NCI-H1092 (cell line): ENCODE measurements at regions not wholly inside any gene's neighbourhood (a gene's known extent, or its start where the extent isn't known, plus 50 kb on each side); places are given as distances from the start of the nearest gene placed in this dataset.

Source experiments
- DNase-seq: peaks from one replicate; lab custom pipeline; 2025; lab: John Stamatoyannopoulos, UW

DNA sequence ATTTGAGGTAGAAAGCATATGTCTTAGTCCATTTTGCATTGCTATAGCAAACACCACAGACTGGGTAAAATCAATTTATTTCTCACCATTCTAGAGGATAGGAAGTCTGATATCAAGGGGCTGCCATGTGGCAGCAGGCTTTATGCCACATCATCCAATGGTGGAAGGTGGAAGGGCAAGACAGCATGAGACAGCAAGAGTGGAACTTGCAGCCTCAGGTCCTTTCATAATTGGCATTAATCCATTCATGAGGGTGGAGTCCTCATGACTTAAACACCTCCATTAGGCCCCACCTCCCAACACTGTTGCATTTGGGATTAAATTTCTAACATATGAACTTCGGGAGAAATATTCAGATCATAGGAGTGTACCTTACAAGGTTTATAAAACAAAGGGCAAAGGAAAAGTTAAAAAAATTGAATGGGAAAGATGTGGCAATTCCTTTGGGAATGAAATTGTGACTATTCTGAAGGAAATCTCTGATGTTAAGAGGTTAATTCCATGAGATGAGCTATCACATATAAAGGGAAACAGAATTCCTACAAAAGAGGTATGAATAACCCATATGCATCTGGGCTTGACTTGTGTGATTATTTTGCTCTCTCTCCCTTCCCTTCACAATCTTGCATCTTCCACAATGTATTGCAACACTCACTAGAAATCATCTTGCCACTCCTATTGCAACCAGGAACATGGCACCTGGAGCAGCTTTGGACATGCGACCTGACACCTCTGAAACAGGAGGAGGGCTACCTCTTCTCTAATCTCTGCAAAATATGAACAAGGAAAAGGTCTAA lies 507.8 kb downstream of the EPHA4 start:
- DNase-seq, result no peak

DNA sequence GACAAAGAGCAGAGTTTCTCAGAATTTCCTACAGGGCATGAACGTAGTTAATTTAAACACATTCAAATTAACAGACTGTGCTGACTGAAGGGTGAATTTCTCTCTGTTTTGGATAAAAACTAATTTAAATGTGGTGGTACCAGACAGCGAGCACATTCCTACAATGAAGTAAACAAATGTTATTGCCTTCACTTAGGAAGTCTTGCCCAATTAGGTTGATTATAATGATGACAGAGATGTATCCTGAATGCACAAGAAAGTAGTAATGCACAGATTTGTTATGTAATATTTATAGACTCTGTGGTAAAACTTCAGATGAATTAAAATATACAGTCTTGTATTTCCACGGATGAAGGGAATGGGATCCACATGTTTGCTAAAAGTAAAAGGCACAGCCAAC lies 507.2 kb downstream of the EPHA4 start:
- DNase-seq, result no peak

DNA sequence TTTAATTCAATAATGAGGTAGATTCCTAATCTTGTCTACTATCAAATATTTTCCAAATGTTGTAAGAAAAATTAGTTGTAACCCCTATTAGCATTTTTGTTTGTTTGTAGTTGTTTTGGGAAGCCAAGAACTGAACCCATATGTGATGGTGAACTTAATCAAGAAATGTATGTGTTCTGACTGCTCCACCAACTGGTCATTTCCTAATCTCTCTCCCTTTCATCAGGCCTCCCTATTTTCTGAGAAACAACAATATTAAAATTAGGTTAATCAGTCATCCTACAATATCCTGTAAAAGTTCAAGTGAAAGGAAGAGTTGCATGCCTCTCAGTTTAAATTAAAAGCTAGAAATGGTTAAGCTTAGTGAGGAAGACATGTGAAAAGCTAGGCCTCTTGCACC lies 504.0 kb downstream of the EPHA4 start:
- no peak for DNase-seq

DNA sequence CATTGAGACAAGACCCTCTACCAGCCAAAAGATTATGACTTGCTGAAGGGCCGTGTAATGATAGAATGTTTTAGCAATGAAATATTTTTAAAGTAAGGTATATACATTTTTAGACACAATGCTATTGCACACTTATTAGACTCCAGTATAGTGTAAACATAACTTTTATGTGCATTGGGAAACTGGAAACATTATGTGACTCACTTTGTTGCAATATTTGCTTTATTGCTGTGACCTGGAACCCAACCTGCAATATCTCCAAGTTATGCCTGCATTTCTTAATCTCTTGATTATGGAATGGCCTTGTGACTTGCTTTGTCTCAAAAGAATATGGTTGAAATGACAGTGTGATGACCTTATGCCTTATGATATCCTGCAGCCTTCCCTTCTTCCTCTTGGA lies 502.0 kb downstream of the EPHA4 start:
- DNase-seq, result no peak

DNA sequence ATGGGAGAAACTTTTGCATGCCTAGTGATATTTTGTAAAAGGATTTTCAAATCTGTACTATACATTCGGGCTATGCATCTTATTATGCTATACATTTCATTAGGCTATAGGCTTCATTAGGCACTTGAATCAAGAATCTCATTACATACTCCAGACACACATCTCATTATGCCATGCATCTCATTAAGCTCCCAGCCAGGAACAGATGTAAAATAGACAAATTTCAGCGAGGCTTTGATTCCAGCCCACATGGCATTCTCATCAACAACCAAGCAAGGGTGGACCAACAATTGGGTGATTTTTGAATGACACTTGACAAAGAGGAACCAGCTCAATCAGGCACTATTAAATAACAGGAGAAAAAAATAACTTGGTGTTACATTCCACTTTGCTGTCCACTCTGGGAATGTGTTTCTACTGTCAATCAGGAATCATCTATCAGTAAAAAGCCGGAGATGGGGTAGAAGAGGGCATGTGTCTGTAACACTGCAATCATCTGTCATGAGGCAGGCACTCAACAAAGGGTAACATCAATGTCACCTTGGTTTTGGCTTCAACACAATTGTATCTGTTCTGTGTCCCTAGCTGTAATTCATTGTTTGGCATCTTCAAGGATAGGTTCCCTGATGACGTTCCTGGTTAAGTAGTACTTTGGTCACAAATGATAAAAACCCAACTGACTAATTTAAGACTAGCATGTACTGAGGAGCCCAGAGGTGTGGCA lies 498.6 kb downstream of the EPHA4 start:
- no peak for DNase-seq

DNA sequence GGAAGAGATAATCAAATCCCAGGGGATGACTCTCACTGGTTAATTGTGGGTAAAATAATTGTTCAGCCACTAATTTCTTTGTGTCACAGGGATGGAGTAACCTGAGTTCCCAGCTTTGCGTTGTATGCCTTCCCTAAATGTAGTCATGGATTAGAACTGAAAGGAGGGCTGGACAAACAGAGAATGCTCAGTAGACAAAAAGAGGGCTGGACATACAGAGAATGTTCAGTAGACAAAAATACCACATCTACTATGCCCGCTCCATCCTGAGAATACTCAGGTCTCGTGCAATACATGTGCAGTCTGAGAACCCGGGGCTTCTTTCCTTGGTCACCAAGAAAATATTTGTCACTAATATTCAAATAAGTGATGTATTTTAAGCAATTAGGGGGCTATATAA lies 497.9 kb downstream of the EPHA4 start:
- no peak for DNase-seq

DNA sequence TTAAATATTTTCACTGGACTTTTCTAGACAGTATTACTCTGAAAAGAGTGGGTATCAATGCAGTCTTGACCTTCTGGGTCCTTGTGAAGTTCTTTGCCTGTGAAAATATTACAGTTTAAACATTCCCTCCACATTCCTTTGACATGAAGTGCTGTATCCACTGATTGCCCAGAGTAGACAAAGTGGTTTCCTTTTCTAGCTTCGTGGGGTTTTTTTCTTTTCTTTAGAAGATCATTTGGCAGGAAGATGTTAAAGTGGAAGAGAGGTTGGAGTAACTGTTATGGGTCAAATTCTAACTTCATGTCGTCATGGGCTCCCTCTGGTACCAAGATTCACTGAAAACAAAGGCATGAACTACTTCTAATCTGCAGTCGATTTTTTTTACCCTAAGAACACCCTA lies 496.9 kb downstream of the EPHA4 start:
- DNase-seq, result no peak

DNA sequence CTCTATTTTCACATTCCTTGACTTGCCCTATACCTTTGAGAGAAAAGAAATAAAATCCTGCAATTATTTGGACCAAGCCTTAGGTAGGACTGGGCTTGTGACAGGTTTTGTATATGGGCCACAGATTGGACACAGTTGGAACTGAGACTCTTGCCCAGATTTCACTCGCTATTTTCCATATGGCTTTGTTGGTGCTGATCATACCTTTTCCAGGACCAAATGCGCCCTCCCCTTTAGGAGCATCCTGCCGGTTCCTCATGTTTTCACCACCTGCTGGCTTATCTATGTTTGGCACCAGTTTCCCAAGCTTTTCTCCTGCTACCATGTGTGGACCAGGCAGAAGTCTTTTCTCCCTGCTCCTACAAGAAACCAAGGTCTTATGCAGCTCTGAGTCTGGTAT lies 494.9 kb downstream of the EPHA4 start:
- no peak for DNase-seq

DNA sequence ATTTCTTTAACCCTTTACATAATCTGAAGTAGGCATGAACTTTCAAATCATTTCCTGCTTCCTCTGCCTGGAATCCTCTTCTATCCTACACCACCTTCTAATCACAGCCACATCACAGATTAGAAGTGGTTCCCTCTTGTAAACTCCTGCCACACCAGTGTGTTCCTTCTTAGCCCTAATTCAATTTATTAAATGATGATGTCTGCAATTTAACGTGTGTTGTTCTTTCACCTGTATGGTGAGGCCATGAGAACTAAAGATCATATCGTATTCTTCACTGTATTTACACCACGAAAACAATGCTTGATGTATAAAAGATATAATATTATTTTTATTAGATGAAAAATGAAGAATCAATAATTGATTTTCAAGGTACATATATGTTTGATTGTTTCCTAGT lies 494.3 kb downstream of the EPHA4 start:
- DNase-seq, result no peak

DNA sequence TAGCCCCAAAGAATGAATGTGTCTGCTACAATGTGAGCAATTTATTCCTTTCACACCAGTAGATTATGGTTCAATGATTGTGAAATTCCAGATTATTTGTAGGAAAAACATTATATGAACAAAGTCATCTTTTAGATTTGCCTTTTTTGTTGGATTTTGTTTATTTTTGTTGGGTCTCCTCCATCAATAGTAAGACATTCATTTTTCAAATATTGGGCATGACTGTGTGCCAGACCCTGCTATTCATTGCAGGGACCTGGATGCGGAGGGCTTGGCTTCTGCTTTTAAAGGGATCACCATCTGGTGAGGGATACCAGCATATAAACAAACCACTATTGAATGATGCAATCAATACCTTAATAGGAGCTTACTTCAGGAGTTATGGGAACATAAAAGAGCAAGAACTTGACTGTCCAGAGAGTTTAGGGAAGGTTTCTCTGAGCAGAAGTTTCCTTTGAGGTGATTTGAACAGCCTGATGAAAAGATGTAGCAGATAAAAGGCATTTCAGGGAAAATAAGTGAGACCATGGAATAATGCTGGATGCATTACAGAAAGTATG lies 486.7 kb downstream of the EPHA4 start:
- no peak for DNase-seq

DNA sequence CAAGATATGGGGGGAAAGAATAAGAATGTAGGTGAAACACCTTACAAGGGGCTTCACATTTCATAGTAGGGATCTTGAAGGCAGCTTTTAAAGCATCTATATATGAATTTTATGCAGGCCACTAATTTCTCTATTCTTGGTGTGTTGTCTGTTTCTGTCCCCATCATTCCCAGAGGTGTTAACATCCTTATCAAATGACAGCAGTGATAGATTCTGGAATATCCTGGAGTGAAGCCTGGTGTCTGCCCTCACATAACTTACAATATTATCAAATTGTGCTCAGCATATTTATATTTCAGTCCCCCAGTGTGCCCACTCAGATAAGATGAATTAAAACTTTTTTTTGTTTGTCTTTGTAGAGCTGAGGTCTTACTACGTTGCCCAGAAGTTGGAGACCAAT lies 486.2 kb downstream of the EPHA4 start:
- no peak for DNase-seq

DNA sequence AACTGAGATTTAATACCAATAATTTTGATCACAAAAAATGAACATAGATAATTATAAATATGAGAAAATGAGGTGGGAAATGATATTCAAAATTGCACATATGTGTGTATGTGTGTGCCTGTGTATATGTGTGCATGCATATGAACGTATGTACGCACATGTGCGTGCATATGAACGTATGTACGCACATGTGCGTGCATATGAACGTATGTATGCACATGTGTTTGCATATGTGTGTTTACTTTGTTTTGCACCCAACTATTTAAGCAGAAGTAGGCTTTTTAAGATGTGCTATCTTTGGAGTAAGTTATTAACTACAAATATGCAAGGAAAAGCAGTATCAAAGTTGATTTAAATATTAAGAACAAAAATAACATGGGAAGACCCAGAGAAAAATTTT lies 484.3 kb downstream of the EPHA4 start:
- no peak for DNase-seq

DNA sequence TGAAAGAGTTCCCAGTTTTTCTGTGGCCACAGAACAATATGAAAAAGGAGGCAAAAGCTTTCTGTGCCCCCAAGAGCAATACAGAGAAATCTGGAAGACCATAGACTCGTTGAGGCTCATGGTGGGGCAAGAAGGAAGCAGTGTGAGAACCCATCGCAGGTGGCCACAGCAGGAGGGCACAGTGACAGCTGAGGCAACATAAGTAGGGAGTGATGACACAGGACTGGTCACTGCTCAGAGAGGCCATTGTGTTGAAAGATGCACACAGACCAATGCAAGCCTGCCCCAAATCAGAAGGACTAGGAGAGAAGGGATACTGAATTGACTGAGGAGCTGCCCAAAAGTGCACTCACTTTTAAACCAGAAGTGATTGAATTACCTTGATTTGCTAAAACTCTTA lies 483.6 kb downstream of the EPHA4 start:
- DNase-seq, result no peak

DNA sequence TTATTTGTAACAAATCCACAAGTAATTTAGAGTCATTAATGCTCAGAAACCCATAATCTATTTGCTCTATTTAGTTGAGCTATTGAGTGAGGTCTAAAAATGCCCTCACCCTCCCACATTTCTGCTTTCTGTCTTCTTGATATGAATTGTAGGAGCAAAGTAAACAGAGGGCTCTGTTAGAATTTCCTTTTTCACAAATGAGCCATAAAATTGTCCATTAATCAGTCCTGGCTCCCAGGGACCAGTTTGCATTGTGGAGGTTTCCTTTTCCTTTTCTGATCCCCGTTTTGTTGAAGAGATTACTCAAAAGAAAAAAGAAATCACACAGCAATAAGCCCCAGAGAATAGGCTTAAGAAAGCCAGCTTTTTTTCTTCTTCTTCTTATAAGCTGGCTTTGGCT lies 476.7 kb downstream of the EPHA4 start:
- no peak for DNase-seq

DNA sequence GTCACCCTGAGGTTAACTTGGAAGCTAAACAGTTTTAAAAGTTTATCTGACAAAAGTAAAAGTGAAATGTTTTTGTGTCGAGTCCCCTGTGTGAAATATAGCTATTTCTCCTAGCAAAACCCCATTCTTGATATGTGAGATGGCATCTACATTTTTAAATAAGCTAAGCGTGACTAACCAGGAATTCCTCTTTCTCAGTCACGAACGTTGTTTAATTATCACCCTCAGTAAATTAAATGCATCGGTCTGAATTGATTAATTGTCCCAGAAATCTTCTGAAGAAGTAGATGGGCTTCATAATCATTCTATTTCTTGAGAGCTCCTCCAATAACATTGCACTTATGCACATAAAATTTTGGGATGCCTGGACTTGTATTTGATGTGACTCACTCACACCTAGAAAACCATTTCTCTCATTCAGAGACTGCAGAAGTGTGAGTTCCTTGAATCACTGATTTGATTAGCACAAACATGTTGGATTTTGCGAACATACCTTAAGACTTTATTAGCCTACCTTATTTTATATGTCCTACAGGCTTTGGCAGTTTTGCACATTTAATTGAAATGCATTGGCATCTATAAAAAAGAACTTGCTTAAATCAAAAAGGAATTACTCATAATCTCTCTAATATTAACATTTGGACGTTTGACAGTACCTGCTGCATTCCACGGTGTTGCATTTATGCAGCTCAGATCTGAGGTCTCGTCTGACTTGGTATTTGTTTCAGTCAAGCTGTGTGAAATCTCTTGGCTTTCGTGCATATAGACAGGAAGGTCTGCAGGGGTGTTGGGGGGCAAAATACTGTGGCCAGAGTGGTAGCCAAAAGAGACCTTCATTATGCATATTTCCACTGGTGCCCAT lies 475.2 kb downstream of the EPHA4 start:
- DNase-seq, result no peak

DNA sequence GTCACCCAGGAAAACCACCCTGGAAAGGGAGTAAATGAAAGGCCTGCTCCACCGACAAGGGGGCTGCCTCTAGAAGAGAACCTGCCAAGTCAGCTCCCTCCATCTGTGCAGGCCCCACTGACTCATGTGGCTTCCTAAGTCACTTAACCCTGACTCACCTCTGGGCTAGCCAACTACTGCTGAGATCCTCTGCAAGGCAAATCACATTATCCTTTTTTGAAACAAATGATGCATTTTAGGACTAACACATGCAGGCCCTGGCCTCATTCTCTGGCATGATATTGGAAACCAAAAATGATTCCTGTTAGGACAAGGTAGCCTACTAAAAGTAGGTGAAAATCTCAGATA lies 474.6 kb downstream of the EPHA4 start:
- DNase-seq, result no peak

DNA sequence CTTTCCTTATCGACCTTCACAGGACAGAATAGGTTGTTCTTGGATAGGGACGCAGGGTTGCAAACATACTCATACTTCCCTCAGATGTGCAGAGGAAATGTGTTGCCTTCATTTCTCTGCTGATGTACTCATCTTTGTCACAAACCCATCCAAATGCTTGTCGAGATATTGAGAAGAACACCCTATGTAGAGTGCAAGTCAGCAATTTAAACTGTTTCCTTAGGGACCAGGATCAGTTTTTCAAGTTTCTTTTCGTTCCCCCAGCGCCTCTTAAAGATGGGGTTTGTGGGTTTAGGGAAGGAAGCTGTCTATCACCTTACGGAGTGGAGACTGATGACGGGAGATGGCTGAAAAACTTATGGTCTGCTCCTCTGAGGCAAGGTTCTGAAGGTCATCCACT lies 474.2 kb downstream of the EPHA4 start:
- no peak for DNase-seq

DNA sequence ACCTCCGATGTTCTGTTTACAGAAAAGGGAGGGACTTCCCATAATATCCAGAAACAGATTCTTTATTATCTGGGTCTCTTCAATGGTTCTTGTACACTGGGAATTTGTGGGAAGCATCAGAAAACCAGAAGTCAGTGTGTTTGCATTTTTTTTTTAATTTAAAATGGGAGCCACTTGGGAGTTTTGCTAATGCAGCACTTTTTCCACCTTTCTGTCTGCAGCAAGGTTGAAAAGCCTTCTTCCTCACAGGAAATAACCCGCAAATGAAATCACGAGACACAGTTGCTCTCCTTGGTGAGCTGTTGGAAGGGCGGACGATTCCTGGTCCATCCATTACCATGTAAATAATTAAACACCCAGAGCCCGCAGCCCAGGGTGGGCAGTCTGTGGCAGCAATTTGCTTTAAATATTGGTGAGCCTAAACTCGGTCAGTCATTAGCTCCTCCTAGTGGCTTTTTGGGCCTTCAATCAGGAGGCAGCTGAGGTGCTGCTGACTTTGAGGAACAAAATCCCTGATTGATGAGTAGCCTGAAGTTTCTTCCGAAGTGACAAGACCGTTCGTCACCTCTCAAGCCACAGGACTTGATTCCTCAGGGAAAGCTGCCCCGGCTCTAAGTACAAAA lies 471.5 kb downstream of the EPHA4 start:
- no peak for DNase-seq

DNA sequence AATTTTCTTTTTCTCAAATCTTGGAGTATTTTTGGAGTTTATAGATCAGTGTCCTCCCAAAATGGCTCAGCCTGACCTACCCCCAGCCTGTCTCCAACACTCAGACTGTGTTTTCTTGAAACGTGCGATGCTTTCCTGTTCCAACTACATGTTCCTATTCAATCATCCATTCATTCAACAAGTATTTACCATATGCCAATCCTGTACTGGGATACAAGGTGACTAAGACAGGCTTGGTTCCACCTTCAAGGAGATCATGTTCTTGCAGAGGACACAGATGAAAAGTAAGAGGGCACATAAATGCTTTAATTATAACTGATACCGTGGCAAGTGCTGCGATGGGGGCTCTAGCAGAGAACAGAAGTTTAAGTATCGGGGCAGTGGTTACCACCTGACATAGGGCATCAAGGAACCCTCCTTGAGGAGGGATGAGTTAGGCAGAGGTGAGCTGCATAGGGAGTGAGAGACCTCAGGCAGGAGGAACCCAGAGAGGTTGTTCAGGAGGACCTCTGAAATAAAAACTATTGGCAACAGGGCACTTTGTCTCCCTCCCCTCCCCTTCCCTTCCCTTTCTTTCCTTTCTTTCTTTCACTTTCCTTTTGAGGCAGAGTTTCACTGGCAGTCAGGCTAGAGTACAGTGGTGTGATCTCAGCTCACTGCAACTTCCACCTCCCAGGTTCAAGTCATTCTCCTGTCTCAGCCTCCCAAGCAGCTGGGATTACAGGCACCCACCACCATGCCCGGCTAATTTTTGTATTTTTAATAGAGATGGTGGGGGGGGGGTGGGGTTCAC lies 469.0 kb downstream of the EPHA4 start:
- no peak for DNase-seq

DNA sequence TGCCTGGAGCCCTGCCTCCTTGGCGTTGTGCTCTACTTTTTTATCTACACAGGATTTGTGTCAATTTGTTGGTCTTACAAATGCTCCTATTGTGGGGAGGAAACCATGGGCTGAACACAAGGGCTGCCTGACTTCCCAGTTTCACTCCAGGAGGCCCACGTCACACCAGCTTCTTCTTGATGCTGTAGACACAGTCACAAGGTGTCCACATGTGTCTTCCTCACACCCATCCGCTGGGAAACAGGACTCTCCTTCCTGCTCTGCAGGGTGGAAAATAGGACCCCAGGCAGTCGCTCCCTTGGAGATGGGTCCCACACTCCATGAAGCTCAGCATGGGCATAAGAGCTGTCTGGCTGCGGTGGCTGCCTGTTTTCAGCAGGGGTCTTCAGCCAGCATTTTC lies 468.2 kb downstream of the EPHA4 start:
- DNase-seq, result no peak

DNA sequence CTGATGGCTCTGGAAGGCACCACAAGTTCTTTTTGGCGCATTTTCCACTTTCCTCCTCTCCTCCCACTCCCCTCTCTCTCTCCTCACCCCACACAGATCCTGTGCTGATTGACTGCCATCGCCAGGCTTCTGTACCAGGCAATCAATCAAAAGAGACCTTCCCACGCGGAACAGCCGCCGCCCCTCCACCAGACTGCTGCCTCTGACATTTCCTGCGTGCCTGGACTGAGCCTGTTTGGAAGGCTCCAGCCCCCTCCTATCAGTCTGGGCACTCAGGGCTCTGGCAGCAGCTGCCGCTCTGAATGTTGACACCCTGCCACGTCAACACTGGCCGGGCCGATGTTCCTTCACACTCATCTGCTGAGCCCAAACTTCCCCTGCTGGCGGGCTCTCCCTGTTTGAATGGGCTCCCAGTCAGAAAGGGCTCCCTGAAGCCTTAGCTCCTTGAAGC lies 467.7 kb downstream of the EPHA4 start:
- peak; percentile 8 for DNase-seq
